ENCODE measurements at regions not wholly inside any gene's neighbourhood (a gene's known extent, or its start where the extent isn't known, plus 50 kb on each side); places are given as distances from the start of the nearest gene placed in this dataset.

DNA sequence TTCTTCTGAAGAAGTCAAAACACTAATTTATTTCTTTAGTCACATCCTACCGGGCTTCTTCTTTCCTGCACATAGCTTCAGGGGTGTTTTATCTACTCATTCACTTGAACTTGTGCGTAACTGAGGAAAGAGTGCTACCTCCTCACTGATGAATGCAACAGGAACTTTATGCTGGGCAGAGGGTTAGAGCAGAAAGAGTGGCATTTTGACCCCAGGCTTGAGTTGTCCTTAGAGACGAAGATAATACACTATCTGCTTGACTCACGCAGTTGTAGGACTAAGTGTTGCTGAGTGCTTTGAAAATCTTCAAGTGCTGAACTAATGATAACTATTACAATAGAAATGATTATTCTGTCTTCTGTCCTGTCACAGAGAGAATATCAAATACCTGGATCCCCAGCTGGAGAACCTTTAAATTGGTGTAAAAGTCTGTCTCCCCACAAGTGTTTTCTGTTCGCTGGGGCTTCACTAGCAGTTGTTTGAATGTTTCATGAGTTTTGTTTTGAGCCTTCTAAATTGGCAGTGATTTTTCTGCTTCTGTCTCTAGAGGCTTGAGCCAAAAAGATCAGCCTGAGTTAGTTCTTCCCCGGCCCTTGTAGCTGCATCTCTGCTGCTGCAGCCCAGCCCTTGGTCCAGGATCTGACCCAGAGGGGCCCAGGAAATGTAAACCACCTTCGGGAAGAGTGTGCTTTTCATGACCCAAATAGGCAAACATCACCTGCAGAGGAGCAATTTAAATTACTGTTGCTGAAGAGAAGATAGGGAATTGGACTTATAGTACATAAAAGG is 86.3 kb upstream of the LGALSL start:
- TF ChIP-seq, protein P1, sequence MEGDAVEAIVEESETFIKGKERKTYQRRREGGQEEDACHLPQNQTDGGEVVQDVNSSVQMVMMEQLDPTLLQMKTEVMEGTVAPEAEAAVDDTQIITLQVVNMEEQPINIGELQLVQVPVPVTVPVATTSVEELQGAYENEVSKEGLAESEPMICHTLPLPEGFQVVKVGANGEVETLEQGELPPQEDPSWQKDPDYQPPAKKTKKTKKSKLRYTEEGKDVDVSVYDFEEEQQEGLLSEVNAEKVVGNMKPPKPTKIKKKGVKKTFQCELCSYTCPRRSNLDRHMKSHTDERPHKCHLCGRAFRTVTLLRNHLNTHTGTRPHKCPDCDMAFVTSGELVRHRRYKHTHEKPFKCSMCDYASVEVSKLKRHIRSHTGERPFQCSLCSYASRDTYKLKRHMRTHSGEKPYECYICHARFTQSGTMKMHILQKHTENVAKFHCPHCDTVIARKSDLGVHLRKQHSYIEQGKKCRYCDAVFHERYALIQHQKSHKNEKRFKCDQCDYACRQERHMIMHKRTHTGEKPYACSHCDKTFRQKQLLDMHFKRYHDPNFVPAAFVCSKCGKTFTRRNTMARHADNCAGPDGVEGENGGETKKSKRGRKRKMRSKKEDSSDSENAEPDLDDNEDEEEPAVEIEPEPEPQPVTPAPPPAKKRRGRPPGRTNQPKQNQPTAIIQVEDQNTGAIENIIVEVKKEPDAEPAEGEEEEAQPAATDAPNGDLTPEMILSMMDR (IDR thresholded peaks at IDR 0.05): no peak
- Histone ChIP-seq H3K4me3 (no peak overlapping the region), H3K27ac (no peak overlapping the region), H3K9me3 (no peaks in the 10 kb centered on the region), H3K27me3 (ENCODE audit: insufficient read depth in 3 of 3, low read length in 2 of 3) (no peaks in the 10 kb centered on the region), H3K4me1 (no peaks in the 10 kb centered on the region), H3K36me3 (ENCODE audit: insufficient read depth in 1 of 2, low read depth in 1 of 2) (no peaks in the 10 kb centered on the region)
- WGBS, 3 donors: 63 to 66% (median 64%) methylated on average over 7 of the region's 7 CpGs
- intact Hi-C loops (cut with DNase I): no loop called here
- DNase-seq: no peak
- ATAC-seq: no peak

DNA sequence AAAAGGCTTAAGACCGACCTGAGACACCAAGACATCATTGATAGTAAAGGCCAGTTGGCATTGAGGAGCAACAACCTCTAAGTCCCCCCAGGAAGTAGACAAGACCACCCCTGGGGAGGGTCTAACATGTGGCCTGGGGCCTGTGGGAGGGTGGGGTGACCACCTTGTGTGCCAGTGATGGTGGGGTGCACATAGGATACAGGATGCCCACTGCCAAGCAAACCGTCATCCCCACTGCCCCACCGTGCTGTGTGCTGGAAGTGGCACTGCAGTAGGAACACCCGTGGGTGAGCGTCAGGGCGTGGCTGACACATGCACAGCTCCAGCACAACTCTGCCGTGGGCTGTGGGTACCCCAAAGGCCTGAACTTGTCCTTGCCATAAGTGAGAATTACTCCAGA is 84.3 kb upstream of the LGALSL start:
- Histone ChIP-seq H3K27ac (no peak overlapping the region), H3K9me3 (no peaks in the 10 kb centered on the region), H3K4me3 (no peak overlapping the region), H3K27me3 (ENCODE audit: insufficient read depth in 3 of 3, low read length in 2 of 3) (no peaks in the 10 kb centered on the region), H3K4me1 (peaks cover 8% of the 10 kb centered on the region), H3K36me3 (ENCODE audit: insufficient read depth in 1 of 2, low read depth in 1 of 2) (no peaks in the 10 kb centered on the region)
- TF ChIP-seq, protein P1 (IDR thresholded peaks at IDR 0.05): no peak
- intact Hi-C loops (cut with DNase I): no loop called here
- 93 to 97% (median 95%) methylated on average over 7 of the region's 7 CpGs for WGBS, 3 donors
- no peak for DNase-seq
- no peak for ATAC-seq

DNA sequence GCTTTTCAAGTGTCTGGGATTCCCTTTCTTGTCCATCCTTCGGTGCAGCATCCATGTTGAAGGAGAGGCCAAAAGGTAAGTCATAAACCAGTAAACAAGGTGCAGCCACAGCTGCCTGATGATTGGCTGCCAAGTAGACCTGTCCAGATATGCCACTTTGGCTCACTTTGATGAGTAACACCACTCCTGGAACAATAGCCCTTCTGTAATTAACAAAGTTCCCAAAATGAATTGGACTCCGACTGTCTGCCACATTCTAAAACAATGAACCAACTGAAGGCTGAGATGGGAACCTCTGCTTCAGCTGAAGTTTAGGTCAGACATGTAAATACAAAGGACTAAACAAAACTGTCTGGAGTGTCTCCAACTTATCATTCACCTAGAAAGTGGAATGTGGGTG is 82.2 kb upstream of the LGALSL start:
- 84 to 97% (median 89%) methylated on average over 2 of the region's 2 CpGs for WGBS, 3 donors
- DNase-seq: no peak
- ATAC-seq: no peak
- Histone ChIP-seq H3K36me3 (ENCODE audit: insufficient read depth in 1 of 2, low read depth in 1 of 2) (no peaks in the 10 kb centered on the region), H3K27me3 (ENCODE audit: insufficient read depth in 3 of 3, low read length in 2 of 3) (no peaks in the 10 kb centered on the region), H3K27ac (no peak overlapping the region), H3K9me3 (no peaks in the 10 kb centered on the region), H3K4me3 (no peak overlapping the region), H3K4me1 (peaks cover 9% of the 10 kb centered on the region)
- TF ChIP-seq, protein P1 (IDR thresholded peaks at IDR 0.05): no peak
- intact Hi-C loops (cut with DNase I): no loop called here

DNA sequence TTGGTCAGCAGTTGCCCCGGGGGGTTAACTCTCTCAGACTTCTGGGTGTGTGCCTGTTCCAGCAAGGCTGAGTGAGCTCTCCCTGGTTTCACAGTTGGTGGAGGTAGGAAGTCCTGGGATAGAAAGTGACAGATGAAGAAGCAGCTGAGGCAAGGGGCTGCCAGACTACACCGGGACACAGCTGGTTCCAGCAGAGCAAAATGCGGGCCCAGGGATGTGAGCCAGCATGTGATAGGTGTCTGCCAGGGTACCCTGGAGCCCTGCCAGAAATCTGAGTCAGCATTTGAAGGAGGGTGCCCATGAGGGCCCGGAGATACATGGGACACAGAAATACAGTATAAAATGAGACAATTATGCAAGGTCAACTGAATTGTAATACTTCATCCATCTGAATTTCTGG is 79.3 kb upstream of the LGALSL start:
- H3K4me1 ChIP-seq: peaks cover 9% of the 10 kb centered on the region
- WGBS, 3 donors: 19 to 28% (median 23%) methylated on average over 4 of the region's 4 CpGs
- intact Hi-C loops (cut with DNase I): no loop called here
- no peaks in the 10 kb centered on the region for H3K9me3 ChIP-seq
- no peaks in the 10 kb centered on the region for H3K27me3 ChIP-seq (ENCODE audit: insufficient read depth in 3 of 3, low read length in 2 of 3)
- no peak overlapping the region for H3K27ac ChIP-seq
- no peaks in the 10 kb centered on the region for H3K36me3 ChIP-seq (ENCODE audit: insufficient read depth in 1 of 2, low read depth in 1 of 2)
- DNase-seq (peak; percentile 33 to 53), ATAC-seq (peak; percentile 55 to 86 (median 74))
- TF ChIP-seq, protein P1 (IDR thresholded peaks at IDR 0.05): no peak
- no peak overlapping the region for H3K4me3 ChIP-seq

DNA sequence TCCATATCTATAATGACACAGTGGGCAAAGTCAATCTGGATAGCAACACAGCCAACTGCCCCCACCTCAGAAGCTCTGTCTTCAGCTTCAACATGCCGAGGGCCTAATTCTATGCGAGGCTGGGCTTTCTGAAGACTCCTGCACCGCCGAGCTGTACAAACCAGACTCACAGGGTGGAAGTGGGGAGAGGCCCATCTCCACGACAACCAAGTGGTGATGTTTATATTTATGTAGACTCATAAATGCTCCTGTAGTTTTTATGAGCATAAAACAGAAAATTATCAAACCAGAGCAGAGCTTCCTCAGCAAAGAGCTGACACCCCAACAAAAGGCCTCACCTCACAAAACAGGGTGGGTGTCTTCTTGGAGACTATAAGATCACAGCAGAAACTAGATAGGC is 77.0 kb upstream of the LGALSL start:
- ATAC-seq (no peak), DNase-seq (no peak)
- Histone ChIP-seq H3K27me3 (ENCODE audit: insufficient read depth in 3 of 3, low read length in 2 of 3) (no peaks in the 10 kb centered on the region), H3K36me3 (ENCODE audit: insufficient read depth in 1 of 2, low read depth in 1 of 2) (no peaks in the 10 kb centered on the region), H3K9me3 (no peaks in the 10 kb centered on the region), H3K4me1 (peaks cover 9% of the 10 kb centered on the region), H3K4me3 (no peak overlapping the region), H3K27ac (no peak overlapping the region)
- intact Hi-C loops (cut with DNase I): no loop called here
- WGBS, 3 donors: 77 to 84% (median 78%) methylated on average over 5 of the region's 5 CpGs
- TF ChIP-seq, protein P1 (IDR thresholded peaks at IDR 0.05): no peak
